Chondrocyte (in vitro differentiated cells): ENCODE measurements at regions not wholly inside any gene's neighbourhood (a gene's known extent, or its start where the extent isn't known, plus 50 kb on each side); places are given as distances from the start of the nearest gene placed in this dataset.

Experiments
- DNase-seq: peaks from one replicate; pipeline ENCODE4 v3.0.0; 2021; ENCODE audit warnings: mixed read lengths, low spot score
- H3K27ac Mint-ChIP-seq: one replicate; pipeline ENCODE4 v1.8.0; 2021; ENCODE audit warnings: mild to moderate bottlenecking, moderate library complexity, mixed read lengths; ENCODE audit not compliant: unreplicated experiment
- H3K27me3 Mint-ChIP-seq: 2 replicates; pipeline ENCODE4 v1.8.0; 2021; ENCODE audit warnings: low read depth, mixed read lengths
- H3K36me3 Mint-ChIP-seq: 2 replicates; pipeline ENCODE4 v1.8.0; 2021; ENCODE audit warnings: low read depth, mixed read lengths
- H3K4me1 Mint-ChIP-seq: 2 replicates; pipeline ENCODE4 v1.8.0; 2021; ENCODE audit warnings: low read depth, mild to moderate bottlenecking, mixed read lengths
- H3K4me3 Mint-ChIP-seq: one replicate; pipeline ENCODE4 v1.8.0; 2021; ENCODE audit warnings: mild to moderate bottlenecking, moderate library complexity, mixed read lengths; ENCODE audit not compliant: unreplicated experiment
- H3K9me3 Mint-ChIP-seq: 2 replicates; pipeline ENCODE4 v1.8.0; 2021; ENCODE audit warnings: low read depth, mixed read lengths
- CTCF ChIP-seq: fragments of 200-600 bp; sonication (generic); IDR thresholded peaks from 2 replicates; pipeline ENCODE4 v1.5.0; 2021; ENCODE audit warnings: antibody characterized with exemption, mild to moderate bottlenecking, moderate library complexity

GRCh38 chr9:108290839-108291585 is 564.8 kb downstream of the ACTL7B start:
- Mint-ChIP-seq H3K27me3 (no peaks in the 10 kb centered on the region), H3K36me3 (no peaks in the 10 kb centered on the region), H3K9me3 (no peaks in the 10 kb centered on the region), H3K27ac (no peak overlapping the region), H3K4me1 (peaks cover 26% of the 10 kb centered on the region), H3K4me3 (no peak overlapping the region)
- TF ChIP-seq CTCF = no peak
- no peak for DNase-seq

- H3K27ac Mint-ChIP-seq = no peak overlapping the region
- peaks cover 4% of the 10 kb centered on the region for H3K27me3 Mint-ChIP-seq
- H3K4me1 Mint-ChIP-seq = peaks cover 13% of the 10 kb centered on the region
- no peak overlapping the region for H3K4me3 Mint-ChIP-seq
- H3K9me3 Mint-ChIP-seq = no peaks in the 10 kb centered on the region
- no peaks in the 10 kb centered on the region for H3K36me3 Mint-ChIP-seq
- no peak for TF ChIP-seq CTCF
- no peak for DNase-seq
Observed at GRCh38 chr9:108286638-108287206, 569.1 kb downstream of the ACTL7B start.

GRCh38 chr9:108283696-108284095 is 572.1 kb downstream of the ACTL7B start:
- H3K4me1 Mint-ChIP-seq = peaks cover 7% of the 10 kb centered on the region
- H3K4me3 Mint-ChIP-seq = no peak overlapping the region
- TF ChIP-seq CTCF = no peak
- no peaks in the 10 kb centered on the region for H3K36me3 Mint-ChIP-seq
- no peaks in the 10 kb centered on the region for H3K9me3 Mint-ChIP-seq
- peaks cover 4% of the 10 kb centered on the region for H3K27me3 Mint-ChIP-seq
- H3K27ac Mint-ChIP-seq = no peak overlapping the region
- DNase-seq = no peak

- Mint-ChIP-seq H3K36me3 (no peaks in the 10 kb centered on the region), H3K27ac (no peak overlapping the region), H3K4me3 (no peak overlapping the region), H3K27me3 (peaks cover 4% of the 10 kb centered on the region), H3K4me1 (peaks cover 7% of the 10 kb centered on the region), H3K9me3 (no peaks in the 10 kb centered on the region)
- DNase-seq = no peak
- peak; percentile 60 for TF ChIP-seq CTCF
Observed at GRCh38 chr9:108282872-108283271, 572.9 kb downstream of the ACTL7B start.

GRCh38 chr9:108281696-108282095 is 574.1 kb downstream of the ACTL7B start:
- H3K4me3 Mint-ChIP-seq = no peak overlapping the region
- TF ChIP-seq CTCF = no peak
- H3K36me3 Mint-ChIP-seq = no peaks in the 10 kb centered on the region
- peaks cover 4% of the 10 kb centered on the region for H3K27me3 Mint-ChIP-seq
- H3K9me3 Mint-ChIP-seq = no peaks in the 10 kb centered on the region
- peaks cover 7% of the 10 kb centered on the region for H3K4me1 Mint-ChIP-seq
- no peak for DNase-seq
- no peak overlapping the region for H3K27ac Mint-ChIP-seq
